NT2/D1 (cell line): ENCODE measurements at regions not wholly inside any gene's neighbourhood (a gene's known extent, or its start where the extent isn't known, plus 50 kb on each side); places are given as distances from the start of the nearest gene placed in this dataset.

Experiments used
- SUZ12 ChIP-seq: IDR thresholded peaks from 2 replicates; pipeline ENCODE4 v1.6.1; 2011; ENCODE audit not compliant: insufficient read length, insufficient read depth; ENCODE audit errors: extremely low read depth
- YY1 ChIP-seq: IDR thresholded peaks from 2 replicates; pipeline ENCODE4 v1.6.1; 2011; ENCODE audit not compliant: insufficient read length, insufficient read depth
- ZNF274 ChIP-seq: IDR thresholded peaks from 2 replicates; pipeline ENCODE4 v1.6.1; 2011; ENCODE audit warnings: mild to moderate bottlenecking, low read depth, low read length

- TF ChIP-seq ZNF274 (no peak), SUZ12 (no peak), YY1 (no peak)
These were observed 234.7 kb upstream of the NPY start for GRCh38 chr7:24049296-24049695.
